Psoas muscle (tissue), 7 donors: ENCODE measurements at regions not wholly inside any gene's neighbourhood (a gene's known extent, or its start where the extent isn't known, plus 50 kb on each side); places are given as distances from the start of the nearest gene placed in this dataset.

Experiments used
- ATAC-seq, 4 donors: fragments of 200-7000 bp; cut with Tn5 transposase; one replicate each; pipeline ENCODE4 v1.9.1; 2020; ENCODE audit warnings: moderate library complexity in 3 of 4, mild to moderate bottlenecking in 2 of 4
- DNase-seq, 2 donors: peaks; one replicate each; pipeline ENCODE4 v3.0.0-alpha.2; 2020
- H3K27ac ChIP-seq: fragments of 200-600 bp; one replicate; pipeline ENCODE4 v1.8.0; 2022
- H3K27me3 ChIP-seq, 3 donors: fragments of 200-600 bp in 1 of 3; one replicate each; pipeline versions ENCODE4 v1.6.1 to v1.8.0; 2013 to 2022; ENCODE audit warnings: low read length in 2 of 3, mild to moderate bottlenecking in 2 of 3, moderate library complexity in 1 of 3; ENCODE audit not compliant: insufficient read depth in 3 of 3
- H3K36me3 ChIP-seq, 2 donors: fragments of 200-600 bp in 1 of 2; one replicate each; pipeline versions ENCODE4 v1.6.1 to v1.8.0; 2013 to 2022; ENCODE audit warnings: low read depth in 1 of 2, mild to moderate bottlenecking in 1 of 2, moderate library complexity in 1 of 2; ENCODE audit not compliant: insufficient read depth in 1 of 2
- H3K4me1 ChIP-seq: fragments of 200-600 bp; one replicate; pipeline ENCODE4 v1.8.0; 2022
- H3K4me3 ChIP-seq: fragments of 200-600 bp; one replicate; pipeline ENCODE4 v1.8.0; 2022; ENCODE audit warnings: mild to moderate bottlenecking
- H3K9me3 ChIP-seq: fragments of 200-600 bp; one replicate; pipeline ENCODE4 v1.8.0; 2022
- CTCF ChIP-seq: fragments of 200-600 bp; IDR thresholded peaks from one replicate; pipeline ENCODE4 v1.8.0; 2022; ENCODE audit warnings: antibody characterized with exemption
- WGBS, 3 donors: extraction: QIAGEN DNeasy Blood & Tissue Kit; methylation state at CpG; one replicate each; pipeline versions ENCODE4 v1.1.6 to v1.1.7; 2013; 5-methylcytosine and 5-hydroxymethylcytosine counted together
- intact Hi-C, 2 donors: fragments of 100-400 bp; cut with DNase I; formaldehyde crosslinking; loops; one replicate each; pipeline versions ENCODE4 v1.11.0 to v1.14.2; 2022
- donor health status: healthy with polysubstance abuse.
- donor health status: DM: no; HTN: no; CAD: no; lungs with moderate emphysema.
- donor health status: Bipolar disorder and iron deficiency.
- donor health status: healthy.
- donor health status: DM: yes; HTN: yes; CAD: no.
- donor health status: DM: no; HTN: no; CAD: no.
- donor health status: DM: yes; HTN: yes; CAD: no.

- no peaks in the 10 kb centered on the region for H3K4me1 ChIP-seq
- intact Hi-C loops, result no loop called here
- H3K36me3 ChIP-seq, result no peaks in the 10 kb centered on the region
- no peak for TF ChIP-seq CTCF
- H3K27ac ChIP-seq, result no peak overlapping the region
- H3K9me3 ChIP-seq, result no peaks in the 10 kb centered on the region
- no peaks in the 10 kb centered on the region for H3K27me3 ChIP-seq
- DNase-seq (no peak), ATAC-seq (no peak)
- no peak overlapping the region for H3K4me3 ChIP-seq
- WGBS, 3 donors, result 25 to 40% (median 30%) methylated on average over 2 of the region's 2 CpGs
Observed at GRCh38 chr14:87407344-87407743, 585.6 kb downstream of the GALC start.

GRCh38 chr14:87405563-87405962, 587.4 kb downstream of the GALC start:
- intact Hi-C loops, result no loop called here
- ATAC-seq, result no peak
- DNase-seq, result no peak
- 27 to 36% (median 35%) methylated on average over 3 of the region's 3 CpGs for WGBS, 3 donors
- no peaks in the 10 kb centered on the region for H3K27me3 ChIP-seq
- H3K27ac ChIP-seq, result no peak overlapping the region
- H3K4me3 ChIP-seq, result no peak overlapping the region
- no peaks in the 10 kb centered on the region for H3K36me3 ChIP-seq
- no peak for TF ChIP-seq CTCF
- no peaks in the 10 kb centered on the region for H3K9me3 ChIP-seq
- H3K4me1 ChIP-seq, result no peaks in the 10 kb centered on the region

- Histone ChIP-seq H3K4me3 (no peak overlapping the region), H3K27me3 (no peaks in the 10 kb centered on the region), H3K36me3 (no peaks in the 10 kb centered on the region), H3K9me3 (no peaks in the 10 kb centered on the region), H3K27ac (no peak overlapping the region), H3K4me1 (no peaks in the 10 kb centered on the region)
- no peak for TF ChIP-seq CTCF
- no peak for DNase-seq
- no peak for ATAC-seq
- 54 to 61% (median 56%) methylated on average over 4 of the region's 4 CpGs for WGBS, 3 donors
- intact Hi-C loops, result no loop called here
Observed at GRCh38 chr14:87397499-87397898, 595.5 kb downstream of the GALC start.

GRCh38 chr14:87391066-87391465, 601.9 kb downstream of the GALC start:
- 87 to 90% (median 89%) methylated on average over 5 of the region's 5 CpGs for WGBS, 3 donors
- TF ChIP-seq CTCF, result no peak
- no peak overlapping the region for H3K27ac ChIP-seq

GRCh38 chr14:87388946-87389345, 604.0 kb downstream of the GALC start:
- no peak for TF ChIP-seq CTCF

More at GRCh38 chr14:87391066-87391465, 601.9 kb downstream of the GALC start:
- no peaks in the 10 kb centered on the region for H3K36me3 ChIP-seq
- DNase-seq (no peak), ATAC-seq (no peak)
- H3K27me3 ChIP-seq, result no peaks in the 10 kb centered on the region
- H3K4me3 ChIP-seq, result no peak overlapping the region
- H3K9me3 ChIP-seq, result no peaks in the 10 kb centered on the region
- no peaks in the 10 kb centered on the region for H3K4me1 ChIP-seq
- intact Hi-C loops, result no loop called here

More at GRCh38 chr14:87388946-87389345, 604.0 kb downstream of the GALC start:
- Histone ChIP-seq H3K4me1 (no peaks in the 10 kb centered on the region), H3K27me3 (no peaks in the 10 kb centered on the region), H3K27ac (no peak overlapping the region), H3K4me3 (no peak overlapping the region), H3K9me3 (no peaks in the 10 kb centered on the region), H3K36me3 (no peaks in the 10 kb centered on the region)
- ATAC-seq (no peak), DNase-seq (no peak)
- intact Hi-C loops, result no loop called here
